ENCODE measurements at regions not wholly inside any gene's neighbourhood (a gene's known extent, or its start where the extent isn't known, plus 50 kb on each side); places are given as distances from the start of the nearest gene placed in this dataset.

DNA sequence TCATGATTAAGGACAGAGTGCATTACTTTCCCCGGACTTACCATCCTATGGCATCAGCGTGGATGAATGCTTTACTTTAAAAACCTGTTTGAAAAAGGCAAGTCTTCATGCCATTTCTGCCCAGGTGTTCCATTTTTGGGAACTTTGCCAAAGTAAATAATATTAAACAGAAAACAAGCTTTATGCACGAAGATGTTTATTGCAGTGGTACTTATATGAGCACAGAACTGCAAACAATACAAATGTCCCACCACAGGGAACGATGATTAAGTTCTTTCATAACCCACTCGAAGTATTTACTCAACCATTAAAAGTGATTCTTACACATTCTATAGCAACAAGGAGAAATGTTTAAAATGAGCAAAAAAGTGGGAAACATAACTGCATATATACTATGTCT, 109.7 kb upstream of the GDF10 start:
- no peak overlapping the region for H3K27ac ChIP-seq
- no peaks in the 10 kb centered on the region for H3K36me3 ChIP-seq
- TF ChIP-seq CTCF (IDR thresholded peaks at IDR 0.05): no peak
- H3K4me1 ChIP-seq: no peaks in the 10 kb centered on the region
- no peaks in the 10 kb centered on the region for H3K27me3 ChIP-seq
- no peaks in the 10 kb centered on the region for H3K9me3 ChIP-seq
- intact Hi-C loops (cut with DNase I; ENCODE audit: low total_unique reads): no loop called here
- no peak for DNase-seq
- no peak overlapping the region for H3K4me3 ChIP-seq

DNA sequence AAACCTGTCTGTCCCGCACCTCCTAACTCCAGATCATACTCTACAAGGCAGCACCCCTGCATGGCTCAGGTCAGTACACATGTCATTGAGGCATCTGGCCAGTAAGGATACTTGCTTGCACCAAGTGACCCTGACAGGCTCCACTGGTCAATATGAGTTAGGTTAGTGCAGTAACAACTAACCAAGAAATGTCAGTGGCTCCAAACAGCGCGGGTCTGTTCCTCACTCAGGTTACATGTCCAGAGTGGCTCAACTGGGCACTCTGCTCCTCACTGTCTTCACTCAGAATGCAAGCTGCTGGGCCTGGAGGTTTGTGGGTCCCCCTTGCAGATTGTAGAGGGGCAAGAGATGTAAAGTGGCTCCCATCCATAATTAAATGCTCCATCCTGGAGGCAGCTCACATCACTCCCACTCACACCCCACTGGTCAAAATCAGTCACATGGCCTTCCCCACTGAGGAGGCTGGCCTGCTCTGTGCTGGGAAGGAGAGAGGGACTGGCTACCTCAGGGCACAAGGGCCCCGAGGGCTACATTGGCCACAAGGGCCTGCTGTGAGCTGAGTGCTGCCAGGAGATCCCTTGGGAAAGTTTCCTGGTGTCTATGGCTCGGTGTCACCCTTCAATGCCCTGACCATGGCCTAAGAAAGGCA, 109.1 kb upstream of the GDF10 start:
- Histone ChIP-seq H3K4me3 (no peak overlapping the region), H3K36me3 (no peaks in the 10 kb centered on the region), H3K9me3 (no peaks in the 10 kb centered on the region), H3K4me1 (no peaks in the 10 kb centered on the region), H3K27ac (no peak overlapping the region), H3K27me3 (no peaks in the 10 kb centered on the region)
- TF ChIP-seq CTCF (IDR thresholded peaks at IDR 0.05): no peak
- no peak for DNase-seq
- intact Hi-C loops (cut with DNase I; ENCODE audit: low total_unique reads): no loop called here

- no peaks in the 10 kb centered on the region for H3K27me3 ChIP-seq
- no peak overlapping the region for H3K27ac ChIP-seq
- intact Hi-C loops (cut with DNase I; ENCODE audit: low total_unique reads): no loop called here
- no peaks in the 10 kb centered on the region for H3K9me3 ChIP-seq
- no peak overlapping the region for H3K4me3 ChIP-seq
- no peak for TF ChIP-seq CTCF (IDR thresholded peaks at IDR 0.05)
- H3K36me3 ChIP-seq: no peaks in the 10 kb centered on the region
- no peak for DNase-seq
- H3K4me1 ChIP-seq: no peaks in the 10 kb centered on the region
These were observed 107.7 kb upstream of the GDF10 start for GRCh38 chr10:47192273-47192672.

GRCh38 chr10:47193666-47194065, 106.3 kb upstream of the GDF10 start:
- intact Hi-C loops (cut with DNase I; ENCODE audit: low total_unique reads): no loop called here
- H3K4me3 ChIP-seq: no peak overlapping the region
- H3K27ac ChIP-seq: no peak overlapping the region
- no peak for DNase-seq
- TF ChIP-seq CTCF (IDR thresholded peaks at IDR 0.05): no peak
- no peaks in the 10 kb centered on the region for H3K9me3 ChIP-seq
- no peaks in the 10 kb centered on the region for H3K4me1 ChIP-seq
- no peaks in the 10 kb centered on the region for H3K27me3 ChIP-seq
- no peaks in the 10 kb centered on the region for H3K36me3 ChIP-seq

DNA sequence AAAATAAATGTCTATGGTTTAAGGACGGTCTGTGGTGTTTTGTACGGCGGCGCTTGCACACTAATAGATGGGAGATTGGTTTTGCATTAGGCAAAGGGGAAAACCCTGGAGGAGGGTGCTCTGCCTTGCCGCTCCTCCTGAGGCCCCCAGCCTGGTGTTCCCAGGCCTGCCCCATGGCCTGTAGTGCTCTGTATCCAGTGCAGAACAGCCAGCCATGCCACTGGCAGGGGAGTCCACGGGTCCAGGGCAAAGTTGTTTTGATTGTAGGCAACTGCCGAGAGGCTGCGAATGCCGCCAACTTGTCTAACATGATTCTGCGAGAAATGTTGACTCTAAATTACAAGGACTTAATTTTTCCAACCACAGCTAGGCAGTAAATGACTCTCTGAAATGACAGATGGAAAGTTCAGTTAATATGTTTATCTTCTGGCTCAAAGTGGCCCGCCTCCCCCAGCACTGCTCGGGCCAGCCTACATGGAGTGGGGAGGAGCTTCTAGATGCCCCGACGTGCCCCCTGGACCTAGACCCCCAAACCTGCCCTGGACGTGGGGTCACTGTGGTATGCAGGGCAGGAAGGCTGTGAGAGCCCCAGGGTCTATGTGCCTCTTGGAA, 104.6 kb upstream of the GDF10 start:
- H3K27me3 ChIP-seq: no peaks in the 10 kb centered on the region
- no peaks in the 10 kb centered on the region for H3K9me3 ChIP-seq
- no peak overlapping the region for H3K4me3 ChIP-seq
- TF ChIP-seq CTCF (IDR thresholded peaks at IDR 0.05): no peak
- peaks cover 0 to 11% (median 0%) of the 10 kb centered on the region in 4 donors for H3K4me1 ChIP-seq
- no peaks in the 10 kb centered on the region for H3K36me3 ChIP-seq
- intact Hi-C loops (cut with DNase I; ENCODE audit: low total_unique reads): no loop called here
- no peak for DNase-seq
- peak overlapping the region; percentile 0 to 21 for H3K27ac ChIP-seq
